ENCODE measurements at regions not wholly inside any gene's neighbourhood (a gene's known extent, or its start where the extent isn't known, plus 50 kb on each side); places are given as distances from the start of the nearest gene placed in this dataset.
A peak's percentile ranks its signal among the peaks of the same experiment; 100 is the strongest.

- Histone ChIP-seq H3K9me3 (replicated peaks; ENCODE audit: control insufficient read depth, low read depth, low read length) (no peaks in the 10 kb centered on the region), H3K27me3 (ENCODE audit: control insufficient read depth, insufficient read depth, low read length) (no peaks in the 10 kb centered on the region), H3K27ac (ENCODE audit: low read length) (no peak overlapping the region), H3K4me3 (ENCODE audit: low read length) (no peak overlapping the region), H3K4me1 (ENCODE audit: control insufficient read depth, insufficient read depth, low read length) (no peaks in the 10 kb centered on the region), H3K36me3 (ENCODE audit: control insufficient read depth, insufficient read depth, low read length) (no peaks in the 10 kb centered on the region)
- DNase-seq = no peak
- WGBS (ENCODE audit: insufficient coverage) = no CpG with 5 or more reads among the region's 4 CpGs
Measured at GRCh38 chr10:10225136-10225676, 792.5 kb upstream of the CELF2 start.

- DNase-seq = peak; percentile 49
- WGBS (ENCODE audit: insufficient coverage) = no CpG with 5 or more reads among the region's 2 CpGs
- no peaks in the 10 kb centered on the region for H3K27me3 ChIP-seq (ENCODE audit: control insufficient read depth, insufficient read depth, low read length)
- no peaks in the 10 kb centered on the region for H3K4me1 ChIP-seq (ENCODE audit: control insufficient read depth, insufficient read depth, low read length)
- no peak overlapping the region for H3K27ac ChIP-seq (ENCODE audit: low read length)
- no peaks in the 10 kb centered on the region for H3K36me3 ChIP-seq (ENCODE audit: control insufficient read depth, insufficient read depth, low read length)
- H3K4me3 ChIP-seq (ENCODE audit: low read length) = no peak overlapping the region
- H3K9me3 ChIP-seq (replicated peaks; ENCODE audit: control insufficient read depth, low read depth, low read length) = no peaks in the 10 kb centered on the region
Measured at GRCh38 chr10:10233229-10233628, 784.4 kb upstream of the CELF2 start.

- Histone ChIP-seq H3K4me1 (ENCODE audit: control insufficient read depth, insufficient read depth, low read length) (no peaks in the 10 kb centered on the region), H3K36me3 (ENCODE audit: control insufficient read depth, insufficient read depth, low read length) (no peaks in the 10 kb centered on the region), H3K27me3 (ENCODE audit: control insufficient read depth, insufficient read depth, low read length) (no peaks in the 10 kb centered on the region), H3K9me3 (replicated peaks; ENCODE audit: control insufficient read depth, low read depth, low read length) (no peaks in the 10 kb centered on the region), H3K27ac (ENCODE audit: low read length) (no peak overlapping the region), H3K4me3 (ENCODE audit: low read length) (no peak overlapping the region)
- 95% methylated on average over 2 of the region's 3 CpGs for WGBS (ENCODE audit: insufficient coverage)
- no peak for DNase-seq
Measured at GRCh38 chr10:10235003-10235402, 782.7 kb upstream of the CELF2 start.

GRCh38 chr10:10247585-10247984 lies 770.1 kb upstream of the CELF2 start:
- Histone ChIP-seq H3K4me1 (ENCODE audit: control insufficient read depth, insufficient read depth, low read length) (no peaks in the 10 kb centered on the region), H3K9me3 (replicated peaks; ENCODE audit: control insufficient read depth, low read depth, low read length) (no peaks in the 10 kb centered on the region), H3K27ac (ENCODE audit: low read length) (no peak overlapping the region), H3K27me3 (ENCODE audit: control insufficient read depth, insufficient read depth, low read length) (no peaks in the 10 kb centered on the region), H3K4me3 (ENCODE audit: low read length) (no peak overlapping the region), H3K36me3 (ENCODE audit: control insufficient read depth, insufficient read depth, low read length) (no peaks in the 10 kb centered on the region)
- WGBS (ENCODE audit: insufficient coverage) = no CpG with 5 or more reads among the region's 6 CpGs
- DNase-seq = no peak

- Histone ChIP-seq H3K9me3 (replicated peaks; ENCODE audit: control insufficient read depth, low read depth, low read length) (peaks cover 2% of the 10 kb centered on the region), H3K4me3 (ENCODE audit: low read length) (no peak overlapping the region), H3K4me1 (ENCODE audit: control insufficient read depth, insufficient read depth, low read length) (no peaks in the 10 kb centered on the region), H3K27ac (ENCODE audit: low read length) (no peak overlapping the region), H3K27me3 (ENCODE audit: control insufficient read depth, insufficient read depth, low read length) (no peaks in the 10 kb centered on the region), H3K36me3 (ENCODE audit: control insufficient read depth, insufficient read depth, low read length) (no peaks in the 10 kb centered on the region)
- DNase-seq = peak; percentile 13
- WGBS (ENCODE audit: insufficient coverage) = no CpG with 5 or more reads among the region's 3 CpGs
Measured at GRCh38 chr10:10256860-10257259, 760.8 kb upstream of the CELF2 start.

- Histone ChIP-seq H3K9me3 (replicated peaks; ENCODE audit: control insufficient read depth, low read depth, low read length) (peaks cover 2% of the 10 kb centered on the region), H3K4me1 (ENCODE audit: control insufficient read depth, insufficient read depth, low read length) (no peaks in the 10 kb centered on the region), H3K27ac (ENCODE audit: low read length) (no peak overlapping the region), H3K4me3 (ENCODE audit: low read length) (no peak overlapping the region), H3K36me3 (ENCODE audit: control insufficient read depth, insufficient read depth, low read length) (no peaks in the 10 kb centered on the region), H3K27me3 (ENCODE audit: control insufficient read depth, insufficient read depth, low read length) (no peaks in the 10 kb centered on the region)
- DNase-seq = no peak
- 83% methylated on average over 4 of the region's 4 CpGs for WGBS (ENCODE audit: insufficient coverage)
Measured at GRCh38 chr10:10259013-10259412, 758.7 kb upstream of the CELF2 start.

GRCh38 chr10:10270126-10271050 lies 747.3 kb upstream of the CELF2 start:
- Histone ChIP-seq H3K27me3 (ENCODE audit: control insufficient read depth, insufficient read depth, low read length) (no peaks in the 10 kb centered on the region), H3K36me3 (ENCODE audit: control insufficient read depth, insufficient read depth, low read length) (no peaks in the 10 kb centered on the region), H3K27ac (ENCODE audit: low read length) (peak overlapping the region; percentile 42), H3K4me1 (ENCODE audit: control insufficient read depth, insufficient read depth, low read length) (no peaks in the 10 kb centered on the region), H3K9me3 (replicated peaks; ENCODE audit: control insufficient read depth, low read depth, low read length) (no peaks in the 10 kb centered on the region), H3K4me3 (ENCODE audit: low read length) (no peak overlapping the region)
- WGBS (ENCODE audit: insufficient coverage) = 13% methylated on average over 2 of the region's 8 CpGs
- DNase-seq = peak; percentile 65

GRCh38 chr10:10271639-10272192 lies 746.0 kb upstream of the CELF2 start:
- 90% methylated on average over 1 of the region's 1 CpG for WGBS (ENCODE audit: insufficient coverage)
- Histone ChIP-seq H3K4me1 (ENCODE audit: control insufficient read depth, insufficient read depth, low read length) (no peaks in the 10 kb centered on the region), H3K4me3 (ENCODE audit: low read length) (no peak overlapping the region), H3K9me3 (replicated peaks; ENCODE audit: control insufficient read depth, low read depth, low read length) (no peaks in the 10 kb centered on the region), H3K36me3 (ENCODE audit: control insufficient read depth, insufficient read depth, low read length) (no peaks in the 10 kb centered on the region), H3K27me3 (ENCODE audit: control insufficient read depth, insufficient read depth, low read length) (no peaks in the 10 kb centered on the region), H3K27ac (ENCODE audit: low read length) (no peak overlapping the region)
- DNase-seq = no peak

- no peak for DNase-seq
- H3K36me3 ChIP-seq (ENCODE audit: control insufficient read depth, insufficient read depth, low read length) = no peaks in the 10 kb centered on the region
- no peak overlapping the region for H3K27ac ChIP-seq (ENCODE audit: low read length)
- 50% methylated on average over 1 of the region's 3 CpGs for WGBS (ENCODE audit: insufficient coverage)
- no peaks in the 10 kb centered on the region for H3K4me1 ChIP-seq (ENCODE audit: control insufficient read depth, insufficient read depth, low read length)
- H3K4me3 ChIP-seq (ENCODE audit: low read length) = no peak overlapping the region
- no peaks in the 10 kb centered on the region for H3K9me3 ChIP-seq (replicated peaks; ENCODE audit: control insufficient read depth, low read depth, low read length)
- H3K27me3 ChIP-seq (ENCODE audit: control insufficient read depth, insufficient read depth, low read length) = no peaks in the 10 kb centered on the region
Measured at GRCh38 chr10:10273661-10274060, 744.0 kb upstream of the CELF2 start.

GRCh38 chr10:10279906-10280305 lies 737.8 kb upstream of the CELF2 start:
- no CpG with 5 or more reads among the region's 4 CpGs for WGBS (ENCODE audit: insufficient coverage)
- Histone ChIP-seq H3K4me3 (ENCODE audit: low read length) (no peak overlapping the region), H3K4me1 (ENCODE audit: control insufficient read depth, insufficient read depth, low read length) (no peaks in the 10 kb centered on the region), H3K27ac (ENCODE audit: low read length) (no peak overlapping the region), H3K9me3 (replicated peaks; ENCODE audit: control insufficient read depth, low read depth, low read length) (no peaks in the 10 kb centered on the region), H3K36me3 (ENCODE audit: control insufficient read depth, insufficient read depth, low read length) (no peaks in the 10 kb centered on the region), H3K27me3 (ENCODE audit: control insufficient read depth, insufficient read depth, low read length) (no peaks in the 10 kb centered on the region)
- DNase-seq = no peak
